AG09319 (cell line): ENCODE measurements at regions not wholly inside any gene's neighbourhood (a gene's known extent, or its start where the extent isn't known, plus 50 kb on each side); places are given as distances from the start of the nearest gene placed in this dataset.

Experiments used
- DNase-seq: peaks from one replicate; pipeline ENCODE4 v3.0.0-alpha.2; 2010; ENCODE audit warnings: low read depth; ENCODE audit errors: extremely low read depth
- TF ChIP-seq, protein P1 (sequence below): IDR thresholded peaks from 2 replicates; pipeline ENCODE4 v1.5.1; 2011; ENCODE audit warnings: low read depth, mild to moderate bottlenecking, inconsistent platforms, low read length, moderate library complexity

DNA sequence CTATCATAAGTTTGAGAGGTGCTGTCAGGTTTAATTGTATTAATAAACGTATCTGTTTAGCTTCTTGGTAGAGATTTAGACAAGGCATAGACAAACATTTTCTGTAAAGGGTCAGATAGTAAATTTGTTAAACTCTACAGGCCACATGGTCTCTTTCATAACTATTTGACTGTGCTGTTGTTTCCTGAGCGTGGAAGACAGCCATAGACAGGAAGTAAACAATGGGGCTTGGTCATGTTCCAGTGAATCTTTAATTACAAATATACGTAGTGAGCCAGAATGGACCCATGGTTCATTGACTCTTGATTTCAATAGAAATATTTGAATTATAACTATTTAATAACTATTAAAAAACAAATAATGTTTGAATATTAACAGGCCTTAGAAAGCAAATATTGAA, 451.1 kb downstream of the SH2D4B start:
- TF ChIP-seq, protein P1, sequence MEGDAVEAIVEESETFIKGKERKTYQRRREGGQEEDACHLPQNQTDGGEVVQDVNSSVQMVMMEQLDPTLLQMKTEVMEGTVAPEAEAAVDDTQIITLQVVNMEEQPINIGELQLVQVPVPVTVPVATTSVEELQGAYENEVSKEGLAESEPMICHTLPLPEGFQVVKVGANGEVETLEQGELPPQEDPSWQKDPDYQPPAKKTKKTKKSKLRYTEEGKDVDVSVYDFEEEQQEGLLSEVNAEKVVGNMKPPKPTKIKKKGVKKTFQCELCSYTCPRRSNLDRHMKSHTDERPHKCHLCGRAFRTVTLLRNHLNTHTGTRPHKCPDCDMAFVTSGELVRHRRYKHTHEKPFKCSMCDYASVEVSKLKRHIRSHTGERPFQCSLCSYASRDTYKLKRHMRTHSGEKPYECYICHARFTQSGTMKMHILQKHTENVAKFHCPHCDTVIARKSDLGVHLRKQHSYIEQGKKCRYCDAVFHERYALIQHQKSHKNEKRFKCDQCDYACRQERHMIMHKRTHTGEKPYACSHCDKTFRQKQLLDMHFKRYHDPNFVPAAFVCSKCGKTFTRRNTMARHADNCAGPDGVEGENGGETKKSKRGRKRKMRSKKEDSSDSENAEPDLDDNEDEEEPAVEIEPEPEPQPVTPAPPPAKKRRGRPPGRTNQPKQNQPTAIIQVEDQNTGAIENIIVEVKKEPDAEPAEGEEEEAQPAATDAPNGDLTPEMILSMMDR, result no peak
- no peak for DNase-seq

DNA sequence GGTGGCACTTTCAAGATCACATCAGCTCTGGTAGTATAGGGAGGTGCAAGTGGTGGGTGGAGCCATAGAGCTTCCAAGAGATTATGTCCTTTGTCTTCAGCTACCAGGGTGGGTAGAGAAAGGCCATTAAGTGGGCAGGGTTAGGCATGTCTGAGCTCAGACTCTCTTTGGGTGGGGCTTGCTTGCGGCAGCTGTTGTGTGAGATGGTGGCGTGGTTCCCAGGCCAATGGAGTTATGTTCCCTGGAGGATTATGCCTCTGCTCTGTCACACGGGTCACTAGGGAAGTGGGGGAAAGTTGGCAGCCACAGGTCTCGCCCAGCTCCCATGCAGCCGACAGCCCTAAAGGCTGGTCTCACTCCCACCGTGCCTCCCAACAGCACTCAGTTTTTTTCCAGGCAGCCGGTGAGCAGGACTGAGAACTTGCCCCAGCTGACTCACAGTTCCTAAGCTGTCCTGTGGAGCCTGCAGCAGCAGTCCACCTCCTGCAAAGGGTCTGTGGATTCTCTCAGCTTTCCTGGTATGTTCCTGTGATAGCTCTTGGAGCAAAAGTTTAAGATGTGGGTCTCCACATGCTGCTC, 459.0 kb downstream of the SH2D4B start:
- DNase-seq, result no peak
- TF ChIP-seq, protein P1, result no peak

DNA sequence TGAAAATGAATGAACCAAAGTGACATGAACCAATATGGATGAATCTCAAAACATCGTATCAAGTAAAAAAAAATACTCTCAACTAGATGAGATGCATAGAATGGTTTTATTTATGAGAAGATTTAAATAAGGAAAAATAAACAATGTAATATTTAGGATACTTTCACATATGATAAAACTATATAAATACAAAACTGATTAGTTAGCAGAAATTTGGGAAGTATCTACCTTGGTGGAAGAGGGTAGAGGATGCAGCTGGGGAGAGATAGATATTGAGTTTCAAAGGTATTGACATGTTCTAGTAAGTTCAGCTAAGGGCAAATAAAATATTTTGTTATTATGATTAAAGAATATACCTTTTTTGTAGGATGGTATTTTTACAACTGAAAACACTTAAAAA, 463.1 kb downstream of the SH2D4B start:
- TF ChIP-seq, protein P1, result no peak
- no peak for DNase-seq

DNA sequence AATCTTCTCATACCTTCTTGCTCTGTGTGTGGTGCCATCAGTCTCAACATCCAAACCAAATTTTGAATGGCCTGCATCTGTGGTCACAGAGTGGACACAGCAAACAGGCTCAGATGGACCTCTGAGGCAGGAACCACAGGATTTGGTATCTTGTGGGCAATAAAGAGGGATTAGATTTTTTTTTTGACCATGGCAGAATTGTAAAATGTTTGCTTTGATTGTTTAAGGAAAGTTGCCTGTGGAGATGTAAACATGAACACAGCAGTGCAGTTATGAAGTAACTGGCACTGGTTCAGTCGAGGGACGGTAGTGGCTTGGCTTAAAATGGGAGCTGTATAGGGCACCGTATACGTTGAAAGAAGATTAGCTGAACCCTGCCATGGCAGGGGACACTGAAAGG, 464.7 kb downstream of the SH2D4B start:
- DNase-seq, result no peak
- TF ChIP-seq, protein P1, result no peak

DNA sequence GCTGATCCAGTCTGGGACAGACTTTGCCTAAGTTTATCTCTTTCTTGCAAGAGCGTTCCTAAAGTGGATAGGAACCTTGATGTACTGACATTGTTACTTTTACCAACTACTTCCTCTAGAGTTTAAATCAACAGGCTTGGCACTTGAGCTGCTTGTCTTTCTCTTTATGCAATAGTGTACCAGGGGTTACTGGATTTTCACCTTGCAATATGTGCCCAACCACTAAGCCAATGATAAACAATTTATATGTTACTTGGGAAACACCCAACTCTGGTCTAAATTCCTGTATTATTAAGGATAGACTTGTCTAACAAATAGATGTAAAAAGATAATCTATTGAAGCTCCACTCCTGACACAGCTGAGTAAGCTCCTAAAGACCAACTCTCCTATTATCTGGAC, 470.2 kb downstream of the SH2D4B start:
- no peak for DNase-seq
- TF ChIP-seq, protein P1, result no peak

DNA sequence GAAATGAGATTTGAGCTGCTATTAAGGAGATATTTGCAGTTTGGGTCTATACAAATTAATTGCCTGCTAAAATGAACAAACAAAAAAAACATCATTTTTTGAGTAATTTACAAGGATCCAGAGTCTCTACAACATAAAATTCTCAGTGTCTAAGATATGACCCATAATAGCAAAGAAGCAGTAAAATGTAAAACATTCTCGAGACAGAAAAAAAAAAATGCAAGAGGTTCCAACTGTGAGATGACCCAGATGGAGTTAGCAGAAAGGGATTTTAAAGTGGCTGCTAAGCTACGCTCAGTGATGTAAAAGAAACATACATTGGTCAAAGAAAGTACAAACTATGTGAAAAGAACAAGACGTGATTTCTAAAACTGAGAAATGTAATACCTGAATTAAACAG, 471.0 kb downstream of the SH2D4B start:
- TF ChIP-seq, protein P1, result no peak
- no peak for DNase-seq

DNA sequence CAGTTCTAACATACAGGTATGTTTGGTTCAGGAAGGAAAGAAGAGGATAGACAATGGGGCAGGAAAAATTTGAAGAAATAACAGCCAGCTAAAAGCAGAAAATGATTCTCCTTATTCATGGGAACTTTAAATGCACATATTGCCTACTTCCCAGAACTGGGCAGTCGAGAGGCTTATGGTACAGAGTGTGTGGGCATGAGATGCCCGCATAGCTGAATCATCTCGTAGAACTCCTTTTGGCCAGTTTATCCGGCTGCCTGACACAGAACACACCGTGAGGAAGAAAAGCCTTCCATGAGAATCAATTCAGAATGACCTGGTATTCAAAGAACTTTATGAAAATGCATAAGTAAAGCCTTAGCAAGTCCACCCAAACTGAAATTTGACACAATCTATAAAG, 471.6 kb downstream of the SH2D4B start:
- DNase-seq, result no peak
- TF ChIP-seq, protein P1, result no peak
